ENCODE measurements at regions not wholly inside any gene's neighbourhood (a gene's known extent, or its start where the extent isn't known, plus 50 kb on each side); places are given as distances from the start of the nearest gene placed in this dataset.
"Not testable (repeated sequence)": the region's sequence is repeated elsewhere in the genome, so short reads cannot be mapped to it uniquely, and the experiment has no call there.

GRCh38 chr4:19155568-19155967 is 1096.1 kb upstream of the SLIT2 start:
- DNase-seq (ENCODE audit: low read depth) = no peak

- not testable (repeated sequence) for DNase-seq (ENCODE audit: low read depth)
Measured at GRCh38 chr4:19154267-19154666, 1097.4 kb upstream of the SLIT2 start.

DNA sequence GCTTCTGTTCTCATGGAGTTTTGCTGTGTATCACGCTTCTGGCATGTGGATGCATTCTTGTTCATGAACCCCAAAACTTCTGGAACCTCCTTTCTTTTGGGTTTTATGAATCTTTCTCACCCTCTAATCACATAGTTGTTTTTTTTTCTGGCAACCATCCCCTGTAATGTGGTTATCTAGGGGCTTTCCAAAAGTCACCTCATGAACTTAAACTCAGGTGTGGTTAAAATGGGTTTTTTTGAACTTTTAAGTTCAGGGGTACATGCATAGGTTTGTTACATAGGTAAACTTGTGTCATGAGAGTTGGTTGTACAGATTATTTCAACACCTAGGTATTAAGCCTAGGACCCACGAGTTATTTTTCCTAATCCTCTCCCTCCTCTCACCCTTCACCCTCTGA is 1099.4 kb upstream of the SLIT2 start:
- no peak for DNase-seq (ENCODE audit: low read depth)

- DNase-seq (ENCODE audit: low read depth) = no peak
Measured at GRCh38 chr4:19151684-19152083, 1100.0 kb upstream of the SLIT2 start.

DNA sequence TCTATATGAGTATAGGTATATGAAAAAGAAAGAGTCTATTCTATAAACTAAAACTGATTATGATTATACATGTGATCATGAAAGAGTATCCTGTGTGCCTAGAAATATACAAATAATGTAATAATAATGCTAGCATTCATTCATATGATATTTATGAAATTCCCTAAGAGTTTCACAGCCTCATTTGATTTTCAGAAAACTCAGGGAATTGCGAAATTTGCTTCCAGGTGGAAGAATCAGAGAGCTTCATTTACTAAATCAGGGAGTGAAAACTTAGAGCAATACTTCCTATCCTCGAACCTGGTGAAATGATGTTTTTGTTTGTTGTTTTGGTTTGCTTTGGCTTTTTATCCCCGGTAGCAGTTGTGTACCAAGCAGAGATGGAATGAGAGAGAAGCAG is 1105.7 kb upstream of the SLIT2 start:
- DNase-seq (ENCODE audit: low read depth) = no peak

DNA sequence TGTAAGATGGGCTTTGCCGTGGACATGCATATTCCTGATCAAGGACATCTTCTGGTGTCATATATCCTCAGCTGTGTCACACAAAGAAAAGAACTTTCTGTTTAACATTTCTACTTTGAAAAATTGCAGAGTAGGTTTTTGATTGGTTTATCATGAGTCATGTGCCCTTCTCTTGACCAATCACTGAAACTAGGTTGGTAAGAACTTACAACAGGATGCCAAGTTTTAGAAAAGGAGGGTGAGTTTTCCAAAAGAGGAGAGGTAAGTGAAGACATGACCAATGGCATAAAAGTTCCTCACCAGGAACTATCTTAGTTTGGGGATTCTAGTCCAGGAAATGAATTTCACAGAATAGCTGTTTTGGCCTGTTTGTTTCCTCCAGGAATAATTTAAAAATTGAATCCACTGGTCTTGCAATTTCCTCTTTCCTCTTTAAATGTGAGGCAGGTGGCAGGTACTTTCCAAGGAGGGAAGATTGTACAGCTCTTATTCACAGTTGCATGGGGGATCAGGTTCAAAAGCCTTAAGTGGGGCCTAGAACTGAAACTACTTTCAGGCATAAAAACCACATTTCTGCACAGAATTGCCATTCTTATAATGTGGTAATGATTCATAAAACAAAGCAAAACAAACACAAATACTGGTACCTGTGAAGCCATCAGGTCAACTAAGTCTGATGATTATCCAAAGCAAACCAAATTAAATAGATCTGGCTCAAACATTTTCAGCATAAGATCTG is 1114.5 kb upstream of the LCORL start:
- DNase-seq (ENCODE audit: low read depth) = no peak

DNA sequence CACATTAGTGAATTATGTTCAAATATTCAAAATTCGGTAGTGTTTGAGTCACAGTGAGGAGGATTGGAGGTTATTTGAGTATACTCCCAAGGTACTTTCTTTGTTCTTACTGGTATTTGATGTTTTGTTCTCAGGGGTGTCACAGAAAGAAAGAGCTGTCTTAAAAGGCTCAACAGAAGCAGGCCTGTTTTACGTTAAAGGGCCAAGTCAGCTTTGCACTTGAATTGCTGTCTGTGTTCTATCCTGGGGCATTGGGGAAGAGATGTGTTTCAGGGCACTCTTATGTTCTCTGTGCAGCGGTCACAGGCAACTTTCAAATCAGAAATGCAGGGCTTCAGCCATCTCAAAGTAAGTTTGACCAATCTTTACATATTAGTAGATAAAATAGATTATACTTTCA is 1113.1 kb upstream of the LCORL start:
- no peak for DNase-seq (ENCODE audit: low read depth)

DNA sequence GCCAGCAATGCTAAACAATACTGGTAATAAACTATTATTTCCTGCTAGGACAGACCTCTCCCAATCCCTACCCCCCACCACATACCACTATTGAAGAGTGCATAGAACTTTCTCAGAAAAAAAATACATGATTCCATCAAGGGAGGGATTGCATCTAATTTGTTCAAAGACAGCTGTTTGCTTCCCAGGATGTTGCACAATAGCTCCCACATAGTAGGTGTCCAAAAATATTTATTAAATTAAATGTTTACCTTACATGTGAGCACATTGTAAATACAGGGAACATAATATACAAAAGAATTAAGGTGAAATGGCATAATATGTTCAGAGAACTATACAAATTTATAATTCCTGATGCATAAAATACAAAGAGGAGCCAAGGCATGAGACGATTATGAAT is 1111.8 kb upstream of the LCORL start:
- DNase-seq (ENCODE audit: low read depth) = no peak

- no peak for DNase-seq (ENCODE audit: low read depth)
Measured at GRCh38 chr4:19130866-19131265, 1109.3 kb upstream of the LCORL start.

GRCh38 chr4:19128176-19128575 is 1106.6 kb upstream of the LCORL start:
- no peak for DNase-seq (ENCODE audit: low read depth)

DNA sequence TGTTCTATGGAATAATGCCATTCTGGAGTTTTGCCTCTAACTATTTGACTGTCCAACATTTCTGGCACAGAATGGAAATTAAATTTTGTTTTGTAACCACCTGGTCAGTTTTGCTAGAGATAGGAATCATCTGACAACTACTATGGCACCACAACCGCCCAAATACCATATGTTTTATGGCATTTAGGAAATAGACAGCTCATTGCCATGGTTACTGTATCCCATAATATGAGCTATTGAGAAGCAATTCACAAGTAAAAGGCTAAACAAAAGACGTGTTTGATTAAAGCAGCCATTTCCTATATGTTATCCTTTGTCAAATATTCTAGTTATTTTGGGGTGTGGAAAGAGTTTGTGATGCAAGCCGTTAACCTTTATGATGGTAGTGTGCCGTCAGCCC is 1105.3 kb upstream of the LCORL start:
- DNase-seq (ENCODE audit: low read depth) = no peak

GRCh38 chr4:19123681-19124080 is 1102.1 kb upstream of the LCORL start:
- DNase-seq (ENCODE audit: low read depth) = no peak

GRCh38 chr4:19119904-19120560 is 1098.5 kb upstream of the LCORL start:
- no peak for DNase-seq (ENCODE audit: low read depth)

DNA sequence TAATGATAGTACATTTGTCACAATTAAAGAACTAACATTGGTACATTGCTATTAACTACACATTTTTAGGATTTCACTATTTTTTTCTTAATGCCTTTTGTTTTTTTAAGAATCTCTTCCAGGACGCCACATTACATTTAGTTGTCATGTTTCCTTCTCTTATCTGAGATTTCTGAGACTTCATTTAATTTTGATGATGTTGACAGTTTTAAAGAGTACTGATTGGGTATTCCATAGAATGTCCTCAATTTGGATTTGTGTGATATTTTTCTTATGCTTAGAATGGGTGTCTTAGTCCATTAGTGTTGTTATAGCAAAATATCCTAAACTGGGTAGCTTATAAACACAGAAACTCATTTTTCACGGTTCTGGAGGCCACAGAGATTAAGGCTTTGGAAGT is 1095.5 kb upstream of the LCORL start:
- no peak for DNase-seq (ENCODE audit: low read depth)

- no peak for DNase-seq (ENCODE audit: low read depth)
Measured at GRCh38 chr4:19104176-19104575, 1082.6 kb upstream of the LCORL start.

GRCh38 chr4:19095491-19096046 is 1074.0 kb upstream of the LCORL start:
- DNase-seq (ENCODE audit: low read depth) = no peak

DNA sequence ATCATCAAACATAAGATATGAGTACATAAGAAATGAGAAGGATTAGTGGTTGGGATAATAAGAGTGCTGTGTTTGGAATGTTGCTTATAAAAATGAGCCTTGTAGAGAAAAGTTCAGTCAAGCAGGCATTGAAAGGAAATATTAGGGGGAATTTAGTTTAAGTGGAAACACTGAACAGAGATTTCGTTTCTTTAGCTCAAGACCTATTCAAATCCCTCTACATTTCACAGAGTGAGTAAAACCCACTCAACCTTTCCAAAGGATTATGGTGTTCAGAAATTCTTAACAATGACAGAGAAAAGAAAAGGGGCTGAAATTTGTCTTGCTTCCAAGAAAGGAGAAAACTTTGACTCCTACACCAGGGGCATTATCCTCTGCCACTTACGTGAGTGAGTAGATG is 1072.4 kb upstream of the LCORL start:
- DNase-seq (ENCODE audit: low read depth) = no peak

GRCh38 chr4:19092797-19093196 is 1071.2 kb upstream of the LCORL start:
- no peak for DNase-seq (ENCODE audit: low read depth)

- no peak for DNase-seq (ENCODE audit: low read depth)
Measured at GRCh38 chr4:19074036-19074435, 1052.5 kb upstream of the LCORL start.

GRCh38 chr4:19063662-19064061 is 1042.1 kb upstream of the LCORL start:
- no peak for DNase-seq (ENCODE audit: low read depth)

GRCh38 chr4:19054916-19055315 is 1033.4 kb upstream of the LCORL start:
- DNase-seq (ENCODE audit: low read depth) = no peak

- no peak for DNase-seq (ENCODE audit: low read depth)
Measured at GRCh38 chr4:19051831-19052230, 1030.3 kb upstream of the LCORL start.

- no peak for DNase-seq (ENCODE audit: low read depth)
Measured at GRCh38 chr4:19047279-19047880, 1025.8 kb upstream of the LCORL start.
